K562 (cell line): ENCODE measurements at regions not wholly inside any gene's neighbourhood (a gene's known extent, or its start where the extent isn't known, plus 50 kb on each side); places are given as distances from the start of the nearest gene placed in this dataset.

ENCODE experiments used
- ADNP ChIP-seq: fragments of 200-800 bp; sonication (Bioruptor generic); IDR thresholded peaks from 2 replicates; pipeline ENCODE4 v1.6.1; 2016; ENCODE audit warnings: missing genetic modification characterization, missing compliant biosample characterization
- TEAD1 ChIP-seq, 2 experiments: fragments of 450-650 bp in 1 of 2; sonication (generic) in 1 of 2; formaldehyde crosslinking; IDR thresholded peaks; 2 replicates each; pipeline versions ENCODE4 v1.4.0 to v1.8.0; 2020 to 2022; ENCODE audit warnings: mild to moderate bottlenecking in 2 of 2, missing genetic modification reagents in 1 of 2
- TF ChIP-seq, protein P1 (sequence below): fragments of 450-650 bp; IDR thresholded peaks from 2 replicates; pipeline ENCODE4 v1.6.1; 2016; ENCODE audit warnings: low read depth

GRCh38 chr21:43302062-43302700 lies 124.8 kb downstream of the SIK1 start (continued):
- TF ChIP-seq, protein P1, sequence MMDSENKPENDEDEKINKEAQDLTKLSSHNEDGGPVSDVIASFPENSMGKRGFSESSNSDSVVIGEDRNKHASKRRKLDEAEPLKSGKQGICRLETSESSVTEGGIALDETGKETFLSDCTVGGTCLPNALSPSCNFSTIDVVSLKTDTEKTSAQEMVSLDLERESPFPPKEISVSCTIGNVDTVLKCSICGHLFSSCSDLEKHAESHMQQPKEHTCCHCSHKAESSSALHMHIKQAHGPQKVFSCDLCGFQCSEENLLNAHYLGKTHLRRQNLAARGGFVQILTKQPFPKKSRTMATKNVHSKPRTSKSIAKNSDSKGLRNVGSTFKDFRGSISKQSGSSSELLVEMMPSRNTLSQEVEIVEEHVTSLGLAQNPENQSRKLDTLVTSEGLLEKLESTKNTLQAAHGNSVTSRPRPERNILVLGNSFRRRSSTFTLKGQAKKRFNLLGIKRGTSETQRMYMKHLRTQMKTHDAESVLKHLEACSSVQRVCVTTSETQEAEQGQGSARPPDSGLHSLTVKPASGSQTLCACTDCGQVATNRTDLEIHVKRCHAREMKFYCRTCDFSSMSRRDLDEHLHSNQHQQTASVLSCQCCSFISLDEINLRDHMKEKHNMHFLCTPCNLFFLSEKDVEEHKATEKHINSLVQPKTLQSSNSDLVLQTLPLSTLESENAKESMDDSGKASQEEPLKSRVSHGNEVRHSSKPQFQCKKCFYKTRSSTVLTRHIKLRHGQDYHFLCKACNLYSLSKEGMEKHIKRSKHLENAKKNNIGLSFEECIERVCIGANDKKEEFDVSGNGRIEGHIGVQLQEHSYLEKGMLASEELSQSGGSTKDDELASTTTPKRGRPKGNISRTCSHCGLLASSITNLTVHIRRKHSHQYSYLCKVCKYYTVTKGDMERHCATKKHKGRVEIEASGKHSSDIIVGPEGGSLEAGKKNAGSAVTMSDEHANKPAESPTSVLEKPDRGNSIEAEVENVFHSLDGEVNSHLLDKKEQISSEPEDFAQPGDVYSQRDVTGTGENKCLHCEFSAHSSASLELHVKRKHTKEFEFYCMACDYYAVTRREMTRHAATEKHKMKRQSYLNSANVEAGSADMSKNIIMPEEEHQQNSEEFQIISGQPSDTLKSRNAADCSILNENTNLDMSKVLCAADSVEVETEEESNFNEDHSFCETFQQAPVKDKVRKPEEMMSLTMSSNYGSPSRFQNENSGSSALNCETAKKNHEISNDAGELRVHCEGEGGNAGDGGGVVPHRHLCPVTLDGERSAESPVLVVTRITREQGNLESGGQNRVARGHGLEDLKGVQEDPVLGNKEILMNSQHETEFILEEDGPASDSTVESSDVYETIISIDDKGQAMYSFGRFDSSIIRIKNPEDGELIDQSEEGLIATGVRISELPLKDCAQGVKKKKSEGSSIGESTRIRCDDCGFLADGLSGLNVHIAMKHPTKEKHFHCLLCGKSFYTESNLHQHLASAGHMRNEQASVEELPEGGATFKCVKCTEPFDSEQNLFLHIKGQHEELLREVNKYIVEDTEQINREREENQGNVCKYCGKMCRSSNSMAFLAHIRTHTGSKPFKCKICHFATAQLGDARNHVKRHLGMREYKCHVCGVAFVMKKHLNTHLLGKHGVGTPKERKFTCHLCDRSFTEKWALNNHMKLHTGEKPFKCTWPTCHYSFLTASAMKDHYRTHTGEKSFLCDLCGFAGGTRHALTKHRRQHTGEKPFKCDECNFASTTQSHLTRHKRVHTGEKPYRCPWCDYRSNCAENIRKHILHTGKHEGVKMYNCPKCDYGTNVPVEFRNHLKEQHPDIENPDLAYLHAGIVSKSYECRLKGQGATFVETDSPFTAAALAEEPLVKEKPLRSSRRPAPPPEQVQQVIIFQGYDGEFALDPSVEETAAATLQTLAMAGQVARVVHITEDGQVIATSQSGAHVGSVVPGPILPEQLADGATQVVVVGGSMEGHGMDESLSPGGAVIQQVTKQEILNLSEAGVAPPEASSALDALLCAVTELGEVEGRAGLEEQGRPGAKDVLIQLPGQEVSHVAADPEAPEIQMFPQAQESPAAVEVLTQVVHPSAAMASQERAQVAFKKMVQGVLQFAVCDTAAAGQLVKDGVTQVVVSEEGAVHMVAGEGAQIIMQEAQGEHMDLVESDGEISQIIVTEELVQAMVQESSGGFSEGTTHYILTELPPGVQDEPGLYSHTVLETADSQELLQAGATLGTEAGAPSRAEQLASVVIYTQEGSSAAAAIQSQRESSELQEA = no peak
- TF ChIP-seq ADNP (tag) (no peak), TEAD1 (CRISPR knock-in tag; IDR thresholded peaks at IDR 0.05) (no peak)
